ENCODE measurements at regions not wholly inside any gene's neighbourhood (a gene's known extent, or its start where the extent isn't known, plus 50 kb on each side); places are given as distances from the start of the nearest gene placed in this dataset.

DNA sequence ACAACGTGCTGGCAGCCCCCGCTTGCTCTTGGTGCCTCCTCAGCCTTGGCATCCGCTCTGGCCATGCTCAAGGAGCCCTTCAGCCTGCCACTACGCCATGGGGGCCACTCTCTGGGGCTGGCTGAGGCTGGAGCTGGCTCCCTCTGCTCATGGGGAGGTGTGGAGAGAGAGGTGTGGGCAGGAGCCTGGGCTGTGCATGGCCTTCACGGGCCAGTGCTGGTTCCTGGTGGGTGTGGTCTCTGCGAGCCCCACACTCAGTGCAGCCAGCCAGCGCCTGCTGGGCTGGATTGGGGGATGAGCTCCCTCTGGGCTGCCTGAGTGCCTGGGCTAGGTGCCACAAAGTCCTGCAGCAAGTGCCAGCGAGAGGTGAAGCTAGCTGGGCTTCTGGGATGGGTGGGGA lies 1289.1 kb downstream of the OLFM4 start:
- H3K4me1 ChIP-seq (replicated peaks in 1 of 2) = peaks cover 0 to 2% of the 10 kb centered on the region in 2 donors
- in situ Hi-C loops (cut with MboI; ENCODE audit: low pct_unique_long_range_greater_than_20kb in 2 of 9, low sequenced_read_pairs in 9 of 9, unreplicated experiment in 9 of 9) = no loop called here
- H3K27ac ChIP-seq = no peak overlapping the region
- WGBS, 10 experiments = 0 to 100% (median 80%) methylated on average over 1 to 2 of the region's 8 CpGs; no CpG with 5 or more reads in 5 of the 10 experiments
- ATAC-seq (replicated peaks in 6 of 8) = no peak
- H3K4me3 ChIP-seq = no peak overlapping the region

DNA sequence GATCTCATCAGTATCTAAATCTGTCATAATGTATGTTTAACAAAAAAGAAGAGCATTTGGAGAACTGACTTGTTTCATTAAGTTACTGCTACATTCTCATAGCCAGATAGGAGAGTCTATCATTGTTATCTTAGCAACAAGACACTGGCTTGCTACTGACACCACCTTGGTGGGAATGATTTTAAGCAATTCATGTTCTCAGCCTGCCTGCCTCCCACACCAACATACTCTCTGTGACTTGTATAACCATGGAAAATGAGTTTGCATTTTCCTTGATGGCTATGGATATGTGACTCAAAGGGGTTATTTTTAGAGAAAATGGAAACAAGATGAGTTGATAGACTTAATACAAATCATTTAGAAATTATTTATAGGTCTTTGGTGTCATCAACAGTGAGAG lies 1308.9 kb downstream of the OLFM4 start:
- Histone ChIP-seq H3K27ac (no peak overlapping the region), H3K4me3 (no peak overlapping the region), H3K4me1 (replicated peaks in 1 of 2) (no peaks in the 10 kb centered on the region)
- peak in 3 of 8 experiments; percentile 51 to 54 (median 54) for ATAC-seq (replicated peaks in 6 of 8)
- in situ Hi-C loops (cut with MboI; ENCODE audit: low pct_unique_long_range_greater_than_20kb in 2 of 9, low sequenced_read_pairs in 9 of 9, unreplicated experiment in 9 of 9) = no loop called here

DNA sequence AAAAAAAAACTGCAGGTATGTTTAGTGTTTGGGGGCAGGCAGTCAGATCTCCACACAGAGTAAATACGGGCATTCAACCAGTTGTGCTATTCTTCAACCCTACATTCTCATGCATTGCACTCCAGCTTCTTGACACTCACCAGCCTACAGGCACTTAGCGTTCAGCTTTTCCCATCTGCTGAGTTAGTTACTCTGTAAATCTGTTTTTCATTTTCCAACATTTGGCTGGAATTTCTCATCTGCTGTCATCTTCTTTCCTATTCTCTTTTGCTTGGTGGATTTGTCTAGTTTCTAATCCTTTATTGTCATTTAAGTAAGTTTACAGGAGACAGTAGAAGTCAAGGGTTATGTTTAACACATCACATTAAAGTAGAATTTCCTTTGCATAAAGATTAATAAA lies 1318.9 kb downstream of the OLFM4 start:
- peaks cover 0 to 2% of the 10 kb centered on the region in 2 donors for H3K4me1 ChIP-seq (replicated peaks in 1 of 2)
- ATAC-seq (replicated peaks in 6 of 8) = no peak
- in situ Hi-C loops (cut with MboI; ENCODE audit: low pct_unique_long_range_greater_than_20kb in 2 of 9, low sequenced_read_pairs in 9 of 9, unreplicated experiment in 9 of 9) = no loop called here
- H3K27ac ChIP-seq = no peak overlapping the region
- WGBS, 10 experiments = 0 to 100% (median 55%) methylated on average over 1 to 2 of the region's 2 CpGs; no CpG with 5 or more reads in 1 of the 10 experiments
- H3K4me3 ChIP-seq = no peak overlapping the region

GRCh38 chr13:54356209-54356608 lies 1327.6 kb downstream of the OLFM4 start:
- Histone ChIP-seq H3K27ac (no peak overlapping the region), H3K4me3 (no peak overlapping the region), H3K4me1 (replicated peaks in 1 of 2) (peaks cover 0 to 2% of the 10 kb centered on the region in 2 donors)
- ATAC-seq (replicated peaks in 6 of 8) = no peak
- in situ Hi-C loops (cut with MboI; ENCODE audit: low pct_unique_long_range_greater_than_20kb in 2 of 9, low sequenced_read_pairs in 9 of 9, unreplicated experiment in 9 of 9) = no loop called here

DNA sequence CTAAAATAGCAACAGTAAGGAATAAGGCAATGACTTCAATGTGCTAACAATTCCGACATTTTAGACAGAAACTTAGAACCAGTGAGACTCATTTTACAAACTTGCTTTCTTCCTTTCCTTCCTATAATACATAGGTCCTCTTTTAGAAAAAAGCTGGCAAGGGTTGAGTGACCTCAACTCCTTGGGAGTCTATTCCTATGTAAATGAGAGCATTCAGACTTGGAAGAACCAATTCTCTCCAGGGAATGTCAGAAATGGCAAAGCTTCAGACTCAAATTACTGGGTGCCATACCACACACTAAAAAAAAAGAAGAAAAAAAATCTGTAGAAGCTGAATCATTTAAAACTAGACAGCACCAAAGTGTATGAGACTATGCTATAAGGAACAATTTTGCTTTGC lies 1328.2 kb downstream of the OLFM4 start:
- in situ Hi-C loops (cut with MboI; ENCODE audit: low pct_unique_long_range_greater_than_20kb in 2 of 9, low sequenced_read_pairs in 9 of 9, unreplicated experiment in 9 of 9) = no loop called here
- no peak overlapping the region for H3K4me3 ChIP-seq
- 0 to 29% (median 20%) methylated on average over 1 of the region's 1 CpG; no CpG with 5 or more reads in 3 of the 10 experiments for WGBS, 10 experiments
- no peak overlapping the region for H3K27ac ChIP-seq
- ATAC-seq (replicated peaks in 6 of 8) = no peak
- H3K4me1 ChIP-seq (replicated peaks in 1 of 2) = no peaks in the 10 kb centered on the region

- Histone ChIP-seq H3K27ac (no peak overlapping the region), H3K4me3 (no peak overlapping the region), H3K4me1 (replicated peaks in 1 of 2) (no peaks in the 10 kb centered on the region)
- 0 to 61% (median 25%) methylated on average over 2 to 3 of the region's 5 CpGs; no CpG with 5 or more reads in 4 of the 10 experiments for WGBS, 10 experiments
- in situ Hi-C loops (cut with MboI; ENCODE audit: low pct_unique_long_range_greater_than_20kb in 2 of 9, low sequenced_read_pairs in 9 of 9, unreplicated experiment in 9 of 9) = no loop called here
- no peak for ATAC-seq (replicated peaks in 6 of 8)
These were observed 1328.8 kb downstream of the OLFM4 start for GRCh38 chr13:54357284-54357933.

GRCh38 chr13:54361460-54361859 lies 1332.8 kb downstream of the OLFM4 start:
- 0 to 100% (median 86%) methylated on average over 1 of the region's 1 CpG; no CpG with 5 or more reads in 1 of the 10 experiments for WGBS, 10 experiments
- H3K4me3 ChIP-seq = no peak overlapping the region
- in situ Hi-C loops (cut with MboI; ENCODE audit: low pct_unique_long_range_greater_than_20kb in 2 of 9, low sequenced_read_pairs in 9 of 9, unreplicated experiment in 9 of 9) = no loop called here
- no peak for ATAC-seq (replicated peaks in 6 of 8)
- no peaks in the 10 kb centered on the region for H3K4me1 ChIP-seq (replicated peaks in 1 of 2)
- H3K27ac ChIP-seq = no peak overlapping the region

DNA sequence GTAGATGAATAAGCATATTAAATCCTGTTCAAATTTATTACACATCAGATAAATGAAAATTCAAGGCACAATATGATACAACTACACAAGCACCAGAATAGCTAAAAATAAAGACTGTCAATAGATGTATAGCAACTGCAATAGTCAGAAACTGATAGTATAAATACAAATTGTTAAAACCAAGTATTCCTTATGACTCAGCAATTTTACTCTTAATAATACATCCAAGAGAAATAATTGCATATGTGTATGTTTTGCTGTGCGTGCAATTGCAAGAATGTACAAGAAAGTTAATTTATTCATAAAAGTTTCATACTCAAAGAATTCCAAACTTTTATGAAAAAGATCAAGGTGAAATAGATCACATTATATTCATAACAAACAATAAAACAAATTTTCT lies 1338.1 kb downstream of the OLFM4 start:
- in situ Hi-C loops (cut with MboI; ENCODE audit: low pct_unique_long_range_greater_than_20kb in 2 of 9, low sequenced_read_pairs in 9 of 9, unreplicated experiment in 9 of 9) = no loop called here
- 13 to 100% (median 80%) methylated on average over 1 of the region's 1 CpG; no CpG with 5 or more reads in 1 of the 10 experiments for WGBS, 10 experiments
- Histone ChIP-seq H3K4me3 (no peak overlapping the region), H3K27ac (no peak overlapping the region), H3K4me1 (replicated peaks in 1 of 2) (no peaks in the 10 kb centered on the region)
- ATAC-seq (replicated peaks in 6 of 8) = no peak

DNA sequence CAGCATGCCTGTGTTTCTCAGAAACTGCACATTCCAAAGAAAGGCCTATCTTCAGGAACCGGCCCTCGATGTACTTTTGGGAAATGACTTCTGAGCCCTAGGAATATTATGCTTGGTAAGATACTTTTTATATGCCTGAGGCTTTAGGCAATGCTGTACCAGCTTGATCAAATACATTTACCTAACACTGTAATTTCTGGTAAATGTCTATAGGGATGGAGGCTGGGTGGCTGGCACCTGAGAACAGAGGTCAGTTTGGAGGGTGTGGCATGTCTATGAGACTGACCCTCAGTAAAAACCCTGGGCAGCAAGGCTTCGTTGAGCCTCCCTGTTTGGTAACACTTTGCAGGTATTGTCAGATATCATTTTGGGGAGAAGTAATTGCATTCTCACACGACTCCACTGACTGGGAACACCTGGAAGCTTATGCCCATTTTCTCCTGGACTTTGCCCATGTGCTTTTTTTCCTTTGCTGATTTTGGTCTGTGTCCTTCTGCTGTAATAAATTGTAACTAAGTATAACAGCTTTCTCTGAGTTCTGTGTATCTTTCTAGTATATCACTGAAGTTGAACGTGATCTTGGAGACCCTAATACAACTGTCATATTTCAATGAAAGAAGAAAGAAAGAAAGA lies 1339.1 kb downstream of the OLFM4 start:
- ATAC-seq (replicated peaks in 6 of 8) = peak in 1 of 8 experiments; percentile 72
- Histone ChIP-seq H3K27ac (no peak overlapping the region), H3K4me3 (no peak overlapping the region), H3K4me1 (replicated peaks in 1 of 2) (no peaks in the 10 kb centered on the region)
- WGBS, 10 experiments = 0 to 100% (median 83%) methylated on average over 2 to 5 of the region's 5 CpGs; no CpG with 5 or more reads in 1 of the 10 experiments
- in situ Hi-C loops (cut with MboI; ENCODE audit: low pct_unique_long_range_greater_than_20kb in 2 of 9, low sequenced_read_pairs in 9 of 9, unreplicated experiment in 9 of 9) = no loop called here

DNA sequence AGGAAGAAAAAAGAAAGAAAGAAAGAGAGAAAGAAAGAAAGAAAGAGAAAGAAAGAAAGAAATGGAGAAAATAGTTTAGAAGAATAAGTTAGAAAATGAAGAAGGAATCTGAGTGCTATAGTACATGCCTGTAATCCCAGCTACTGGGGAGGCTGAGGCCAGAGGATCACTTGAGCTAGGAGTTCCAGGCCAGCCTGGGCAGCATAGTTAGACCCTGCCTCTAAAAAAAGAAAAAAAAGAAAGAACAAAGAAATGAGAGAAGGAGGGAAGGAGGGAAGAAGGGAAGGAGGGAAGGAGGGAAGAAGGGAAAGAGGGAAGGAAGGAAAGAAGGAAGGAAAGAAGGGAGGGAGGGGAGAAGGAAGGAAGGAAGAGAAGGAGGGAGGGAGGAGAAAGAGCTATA lies 1339.8 kb downstream of the OLFM4 start:
- no peak overlapping the region for H3K27ac ChIP-seq
- no peak overlapping the region for H3K4me3 ChIP-seq
- in situ Hi-C loops (cut with MboI; ENCODE audit: low pct_unique_long_range_greater_than_20kb in 2 of 9, low sequenced_read_pairs in 9 of 9, unreplicated experiment in 9 of 9) = no loop called here
- H3K4me1 ChIP-seq (replicated peaks in 1 of 2) = peaks cover 0 to 4% of the 10 kb centered on the region in 2 donors
- ATAC-seq (replicated peaks in 6 of 8) = no peak

GRCh38 chr13:54373211-54373610 lies 1344.6 kb downstream of the OLFM4 start:
- peak in 3 of 8 experiments; percentile 28 to 45 (median 42) for ATAC-seq (replicated peaks in 6 of 8)
- 0% methylated on average over 1 of the region's 1 CpG; no CpG with 5 or more reads in 8 of the 10 experiments for WGBS, 10 experiments
- H3K27ac ChIP-seq = no peak overlapping the region
- H3K4me3 ChIP-seq = no peak overlapping the region
- peaks cover 0 to 6% of the 10 kb centered on the region in 2 donors for H3K4me1 ChIP-seq (replicated peaks in 1 of 2)
- in situ Hi-C loops (cut with MboI; ENCODE audit: low pct_unique_long_range_greater_than_20kb in 2 of 9, low sequenced_read_pairs in 9 of 9, unreplicated experiment in 9 of 9) = no loop called here

- H3K4me1 ChIP-seq (replicated peaks in 1 of 2) = no peaks in the 10 kb centered on the region
- no peak for ATAC-seq (replicated peaks in 6 of 8)
- in situ Hi-C loops (cut with MboI; ENCODE audit: low pct_unique_long_range_greater_than_20kb in 2 of 9, low sequenced_read_pairs in 9 of 9, unreplicated experiment in 9 of 9) = no loop called here
- WGBS, 10 experiments = 14 to 100% (median 77%) methylated on average over 1 to 2 of the region's 2 CpGs
- no peak overlapping the region for H3K27ac ChIP-seq
- H3K4me3 ChIP-seq = no peak overlapping the region
These were observed 1350.8 kb downstream of the OLFM4 start for GRCh38 chr13:54379461-54379860.

GRCh38 chr13:54383604-54384003 lies 1355.0 kb downstream of the OLFM4 start:
- no peaks in the 10 kb centered on the region for H3K4me1 ChIP-seq (replicated peaks in 1 of 2)
- in situ Hi-C loops (cut with MboI; ENCODE audit: low pct_unique_long_range_greater_than_20kb in 2 of 9, low sequenced_read_pairs in 9 of 9, unreplicated experiment in 9 of 9) = no loop called here
- ATAC-seq (replicated peaks in 6 of 8) = no peak
- 6 to 89% (median 30%) methylated on average over 1 to 2 of the region's 2 CpGs; no CpG with 5 or more reads in 1 of the 10 experiments for WGBS, 10 experiments
- no peak overlapping the region for H3K4me3 ChIP-seq
- H3K27ac ChIP-seq = no peak overlapping the region

DNA sequence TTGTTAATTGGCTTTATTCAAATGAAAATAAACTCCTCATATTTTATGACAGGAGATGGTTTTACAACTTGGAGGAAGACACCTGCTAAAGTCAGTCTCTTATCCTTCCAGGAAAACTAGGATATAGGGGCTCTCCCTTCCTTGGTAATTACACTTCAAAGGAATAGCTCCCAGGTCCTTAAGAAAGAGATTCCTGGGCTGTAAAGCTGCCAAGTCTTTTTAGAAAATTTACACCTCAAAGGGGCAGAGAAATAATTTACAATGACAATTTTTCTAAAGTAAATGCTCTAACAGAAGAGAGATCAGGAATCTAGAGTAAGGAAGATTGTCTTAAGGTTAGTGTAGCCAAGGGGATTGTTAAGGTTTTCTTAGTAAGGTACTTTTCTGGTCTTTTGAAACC lies 1359.0 kb downstream of the OLFM4 start:
- H3K4me3 ChIP-seq = no peak overlapping the region
- in situ Hi-C loops (cut with MboI; ENCODE audit: low pct_unique_long_range_greater_than_20kb in 2 of 9, low sequenced_read_pairs in 9 of 9, unreplicated experiment in 9 of 9) = no loop called here
- H3K4me1 ChIP-seq (replicated peaks in 1 of 2) = no peaks in the 10 kb centered on the region
- no peak for ATAC-seq (replicated peaks in 6 of 8)
- H3K27ac ChIP-seq = no peak overlapping the region

Data from motor neuron (in vitro differentiated cells).